ENCODE measurements at regions not wholly inside any gene's neighbourhood (a gene's known extent, or its start where the extent isn't known, plus 50 kb on each side); places are given as distances from the start of the nearest gene placed in this dataset.
"Not testable (repeated sequence)": the region's sequence is repeated elsewhere in the genome, so short reads cannot be mapped to it uniquely, and the experiment has no call there.

GRCh38 chr3:18177271-18177670 is 247.9 kb downstream of the SATB1 start (continued):
- TF ChIP-seq ZNF462 (CRISPR knock-in tag; IDR thresholded peaks at IDR 0.05): no peak
- TF ChIP-seq EZH2phosphoT487 (IDR thresholded peaks at IDR 0.05; ENCODE audit: unreplicated experiment): no peak
- no peak for TF ChIP-seq ETS1 (IDR thresholded peaks at IDR 0.05)
- no peak for TF ChIP-seq STAT1 (IDR thresholded peaks at IDR 0.05; ENCODE audit: unreplicated experiment)
- TF ChIP-seq ZNF114 (CRISPR knock-in tag; IDR thresholded peaks at IDR 0.05): no peak
- no peak for TF ChIP-seq CTCF (conservative IDR thresholded peaks at IDR 0.05; ENCODE audit: low read depth in 2 of 2)
- TF ChIP-seq ZNF331 (CRISPR knock-in tag; IDR thresholded peaks at IDR 0.05; ENCODE audit: low read depth): no peak

- not testable (repeated sequence) for H3K27me3 Mint-ChIP-seq (ENCODE audit: insufficient read depth, low read depth, poor library complexity); H3K27ac Mint-ChIP-seq; DNase-seq (ENCODE audit: low spot score); H2AFZ ChIP-seq; H4K20me1 ChIP-seq (replicated peaks; ENCODE audit: insufficient read depth); H3K36me3 ChIP-seq (ENCODE audit: insufficient read depth); H3F3A ChIP-seq (replicated peaks; ENCODE audit: low read depth); H3K4me3 ChIP-seq; H3K27me3 ChIP-seq (ENCODE audit: insufficient read depth); H3K4me1 Mint-ChIP-seq; H3K4me3 Mint-ChIP-seq; H3K27ac ChIP-seq (ENCODE audit: low read depth); H3K4me1 ChIP-seq (ENCODE audit: insufficient read depth); H3K4me2 ChIP-seq; ATAC-seq; H3K36me3 Mint-ChIP-seq (ENCODE audit: low read depth); H3K79me2 ChIP-seq (replicated peaks; ENCODE audit: insufficient read depth); H3K9me2 ChIP-seq (ENCODE audit: insufficient read depth); H3K9me3 Mint-ChIP-seq
These were observed 251.2 kb downstream of the SATB1 start for GRCh38 chr3:18173891-18174290.
